ENCODE measurements at regions not wholly inside any gene's neighbourhood (a gene's known extent, or its start where the extent isn't known, plus 50 kb on each side); places are given as distances from the start of the nearest gene placed in this dataset.

DNA sequence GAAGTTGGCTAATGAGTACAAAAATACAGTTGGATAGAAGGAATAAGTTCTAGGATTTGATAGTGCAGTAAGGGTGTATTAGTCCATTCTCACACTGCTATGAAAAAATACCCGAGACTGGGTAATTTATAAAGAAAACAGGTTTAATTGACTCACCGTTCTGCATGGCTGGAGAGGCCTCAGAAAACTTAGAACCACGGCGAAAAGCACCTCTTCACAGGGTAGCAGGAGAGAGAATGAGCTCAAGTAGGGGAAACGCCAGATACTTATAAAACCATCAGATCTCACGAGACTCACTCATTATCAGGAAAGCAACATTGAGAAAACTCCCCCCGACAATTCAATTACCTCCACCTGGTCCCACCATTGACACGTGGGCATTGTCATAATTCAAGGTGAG, 483.3 kb downstream of the TUSC7 start:
- Histone ChIP-seq H3K4me1 (ENCODE audit: low read depth) (no peaks in the 10 kb centered on the region), H3K9me3 (no peaks in the 10 kb centered on the region), H3K4me3 (no peak overlapping the region), H3K36me3 (ENCODE audit: low read depth) (no peaks in the 10 kb centered on the region)
- TF ChIP-seq, protein P1, sequence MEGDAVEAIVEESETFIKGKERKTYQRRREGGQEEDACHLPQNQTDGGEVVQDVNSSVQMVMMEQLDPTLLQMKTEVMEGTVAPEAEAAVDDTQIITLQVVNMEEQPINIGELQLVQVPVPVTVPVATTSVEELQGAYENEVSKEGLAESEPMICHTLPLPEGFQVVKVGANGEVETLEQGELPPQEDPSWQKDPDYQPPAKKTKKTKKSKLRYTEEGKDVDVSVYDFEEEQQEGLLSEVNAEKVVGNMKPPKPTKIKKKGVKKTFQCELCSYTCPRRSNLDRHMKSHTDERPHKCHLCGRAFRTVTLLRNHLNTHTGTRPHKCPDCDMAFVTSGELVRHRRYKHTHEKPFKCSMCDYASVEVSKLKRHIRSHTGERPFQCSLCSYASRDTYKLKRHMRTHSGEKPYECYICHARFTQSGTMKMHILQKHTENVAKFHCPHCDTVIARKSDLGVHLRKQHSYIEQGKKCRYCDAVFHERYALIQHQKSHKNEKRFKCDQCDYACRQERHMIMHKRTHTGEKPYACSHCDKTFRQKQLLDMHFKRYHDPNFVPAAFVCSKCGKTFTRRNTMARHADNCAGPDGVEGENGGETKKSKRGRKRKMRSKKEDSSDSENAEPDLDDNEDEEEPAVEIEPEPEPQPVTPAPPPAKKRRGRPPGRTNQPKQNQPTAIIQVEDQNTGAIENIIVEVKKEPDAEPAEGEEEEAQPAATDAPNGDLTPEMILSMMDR (IDR thresholded peaks at IDR 0.05) = no peak
- ATAC-seq (no peak), DNase-seq (no peak)
- intact Hi-C loops (cut with DNase I, micrococcal nuclease) = no loop called here

DNA sequence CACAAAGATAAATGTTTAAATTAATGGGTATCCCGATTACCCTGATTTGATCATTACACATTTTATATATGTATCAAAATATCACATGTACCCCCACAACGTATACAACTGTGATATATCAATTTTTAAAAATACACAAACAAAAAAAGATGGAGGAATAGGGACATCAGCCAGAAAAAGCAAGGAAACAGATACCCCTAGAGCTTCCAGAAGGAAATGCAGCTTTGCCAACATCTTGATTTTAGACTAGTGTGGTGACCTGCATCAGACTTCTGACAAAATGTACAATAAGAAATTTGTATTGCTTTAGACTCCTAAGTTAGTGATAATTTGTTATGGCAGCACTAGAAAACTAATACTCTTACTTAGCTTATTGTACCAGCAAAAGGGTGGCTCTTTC, 483.8 kb downstream of the TUSC7 start:
- TF ChIP-seq, protein P1 (IDR thresholded peaks at IDR 0.05) = no peak
- H3K36me3 ChIP-seq (ENCODE audit: low read depth) = no peaks in the 10 kb centered on the region
- no peaks in the 10 kb centered on the region for H3K9me3 ChIP-seq
- H3K4me3 ChIP-seq = no peak overlapping the region
- DNase-seq = no peak
- intact Hi-C loops (cut with DNase I, micrococcal nuclease) = no loop called here
- no peaks in the 10 kb centered on the region for H3K4me1 ChIP-seq (ENCODE audit: low read depth)
- ATAC-seq = no peak

DNA sequence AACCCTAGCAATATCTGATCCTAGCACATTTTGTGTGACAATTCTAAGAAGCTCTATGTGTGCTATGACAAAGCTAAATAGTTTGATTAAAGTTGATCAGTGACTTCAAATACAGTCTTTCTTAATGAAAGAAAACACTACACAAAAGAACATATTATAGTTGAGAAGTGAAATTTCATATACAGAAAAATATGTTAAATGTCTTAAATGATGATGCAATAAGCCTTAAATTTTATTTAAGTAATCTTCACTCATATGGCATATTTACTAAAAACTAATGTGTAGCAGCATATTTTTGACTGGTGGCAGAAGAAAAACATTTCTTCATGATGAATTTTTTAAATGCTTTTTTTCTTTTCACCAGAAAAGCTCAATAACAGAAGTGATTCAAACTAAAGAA, 485.5 kb downstream of the TUSC7 start:
- ATAC-seq (no peak), DNase-seq (no peak)
- intact Hi-C loops (cut with DNase I, micrococcal nuclease) = no loop called here
- H3K4me3 ChIP-seq = no peak overlapping the region
- TF ChIP-seq, protein P1 (IDR thresholded peaks at IDR 0.05) = no peak
- no peaks in the 10 kb centered on the region for H3K4me1 ChIP-seq (ENCODE audit: low read depth)
- no peaks in the 10 kb centered on the region for H3K36me3 ChIP-seq (ENCODE audit: low read depth)
- H3K9me3 ChIP-seq = no peaks in the 10 kb centered on the region

DNA sequence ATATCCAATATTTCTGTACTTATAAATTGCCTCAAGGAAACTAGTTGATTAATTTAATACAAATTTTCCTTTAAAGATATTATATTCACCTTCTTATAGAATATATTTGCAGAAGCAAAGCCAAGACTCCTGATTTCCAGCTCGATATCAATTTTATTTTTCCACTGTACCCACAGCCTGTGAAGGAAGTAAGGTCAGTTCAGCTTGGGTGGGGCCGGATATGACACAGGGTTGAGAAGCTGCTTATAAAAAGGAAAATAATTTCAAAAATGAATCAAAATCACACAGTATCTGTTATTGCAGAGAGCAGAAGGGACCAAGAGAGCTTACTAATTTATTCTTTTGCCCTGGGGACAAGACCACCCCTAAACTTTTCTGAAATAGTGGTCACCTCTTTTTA, 491.4 kb downstream of the TUSC7 start:
- intact Hi-C loops (cut with DNase I, micrococcal nuclease) = no loop called here
- Histone ChIP-seq H3K9me3 (no peaks in the 10 kb centered on the region), H3K4me3 (no peak overlapping the region), H3K4me1 (ENCODE audit: low read depth) (no peaks in the 10 kb centered on the region), H3K36me3 (ENCODE audit: low read depth) (no peaks in the 10 kb centered on the region)
- no peak for ATAC-seq
- TF ChIP-seq, protein P1 (IDR thresholded peaks at IDR 0.05) = no peak
- DNase-seq = no peak

DNA sequence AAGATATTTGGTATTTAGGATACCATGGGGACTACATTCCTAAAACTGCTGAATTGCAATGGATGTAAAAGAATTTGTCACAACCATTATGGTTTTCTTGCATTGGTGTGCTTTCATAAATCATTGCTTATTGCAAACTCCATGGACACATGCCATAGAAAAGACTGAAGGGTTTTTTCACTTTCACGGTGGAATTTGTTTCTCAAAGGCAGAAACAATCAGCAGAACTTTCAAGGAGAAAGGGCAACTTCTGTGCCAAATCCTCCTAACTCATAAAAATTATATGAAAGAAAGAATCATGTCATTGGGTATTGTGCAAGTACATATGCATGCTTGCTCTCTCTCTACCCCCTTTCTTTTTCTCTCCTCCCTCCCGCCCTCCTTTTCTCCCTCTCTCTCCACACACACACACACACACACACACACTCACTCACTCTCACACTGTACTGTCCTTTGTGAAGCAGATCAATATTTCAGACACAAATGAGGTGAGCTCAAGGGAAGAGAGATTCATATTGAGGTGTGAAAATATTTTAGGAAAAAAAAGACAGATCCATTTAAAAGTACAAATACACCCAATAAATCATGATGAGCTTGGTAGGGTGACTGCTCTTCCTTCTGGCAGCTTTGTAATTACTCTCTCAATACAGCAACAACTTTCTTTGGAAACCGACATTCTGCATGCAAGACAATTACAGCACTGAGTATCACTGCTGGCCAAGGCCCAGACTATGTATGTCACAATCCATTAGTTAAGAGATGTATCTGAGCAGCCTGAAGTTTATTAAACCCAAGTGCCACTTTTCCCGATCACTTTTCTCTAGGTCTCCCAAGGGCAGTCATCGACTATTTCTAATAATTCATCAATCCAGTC, 492.6 kb downstream of the TUSC7 start:
- no peak for DNase-seq
- H3K4me3 ChIP-seq = no peak overlapping the region
- intact Hi-C loops (cut with DNase I, micrococcal nuclease) = no loop called here

More for the DNA sequence above, 492.6 kb downstream of the TUSC7 start:
- H3K4me1 ChIP-seq (ENCODE audit: low read depth) = no peaks in the 10 kb centered on the region
- no peaks in the 10 kb centered on the region for H3K9me3 ChIP-seq
- no peak for ATAC-seq
- TF ChIP-seq, protein P1 (IDR thresholded peaks at IDR 0.05) = no peak
- no peaks in the 10 kb centered on the region for H3K36me3 ChIP-seq (ENCODE audit: low read depth)
